DOHH2 (cell line): ENCODE measurements at regions not wholly inside any gene's neighbourhood (a gene's known extent, or its start where the extent isn't known, plus 50 kb on each side); places are given as distances from the start of the nearest gene placed in this dataset.

ENCODE experiments used
- CTCF ChIP-seq: fragments of 200-600 bp; sonication (generic); IDR thresholded peaks from one replicate; pipeline ENCODE4 v1.5.1; 2014; ENCODE audit warnings: antibody characterized with exemption, mild to moderate bottlenecking, low read depth, low read length; ENCODE audit not compliant: poor library complexity, severe bottlenecking
- EZH2phosphoT487 ChIP-seq: fragments of 200-600 bp; sonication (generic); IDR thresholded peaks from 2 replicates; pipeline ENCODE4 v1.6.1; 2017; ENCODE audit warnings: borderline replicate concordance, mild to moderate bottlenecking, antibody characterized with exemption, low read length, moderate library complexity, mixed read lengths

GRCh38 chr3:5343459-5343858 lies 156.0 kb downstream of the EDEM1 start:
- no peak for TF ChIP-seq CTCF
- TF ChIP-seq EZH2phosphoT487, result no peak
